A549 (cell line): ENCODE measurements at regions not wholly inside any gene's neighbourhood (a gene's known extent, or its start where the extent isn't known, plus 50 kb on each side); places are given as distances from the start of the nearest gene placed in this dataset.

Source experiments
- EP300 ChIP-seq, 2 experiments: fragments of >200 bp; sonication (Bioruptor Twin); formaldehyde crosslinking; IDR thresholded peaks; 2 replicates in 1 of 2; 3 replicates in 1 of 2; pipeline ENCODE4 v1.6.1; 2016 to 2017
- ESRRA ChIP-seq: fragments of 150-350 bp; IDR thresholded peaks from 2 replicates; pipeline ENCODE4 v1.6.1; 2014; ENCODE audit warnings: mild to moderate bottlenecking, low read length, borderline replicate concordance
- JUN ChIP-seq, 2 experiments: fragments of >200 bp; sonication (Bioruptor Twin); formaldehyde crosslinking; IDR thresholded peaks; 2 replicates in 1 of 2; 3 replicates in 1 of 2; pipeline ENCODE4 v1.6.1; 2016 to 2017
- MYC ChIP-seq: IDR thresholded peaks from 2 replicates; pipeline ENCODE4 v1.6.1; 2012; ENCODE audit warnings: mild to moderate bottlenecking, inconsistent platforms, low read length, improper control_type of control experiment, borderline replicate concordance
- POLR2A ChIP-seq: IDR thresholded peaks from 2 replicates; pipeline ENCODE4 v1.6.1; 2012; ENCODE audit warnings: mild to moderate bottlenecking, low read length
- REST ChIP-seq: fragments of 200-600 bp; sonication (generic); IDR thresholded peaks from 2 replicates; pipeline ENCODE4 v1.6.1; 2016; ENCODE audit warnings: antibody characterized with exemption, mild to moderate bottlenecking, moderate library complexity
- TF ChIP-seq, protein P1 (sequence below): fragments of >200 bp; sonication (Bioruptor Twin); formaldehyde crosslinking; IDR thresholded peaks from 3 replicates; pipeline ENCODE4 v1.5.1; 2016
- TF ChIP-seq, protein P2 (sequence below): fragments of >200 bp; sonication (Bioruptor Twin); formaldehyde crosslinking; IDR thresholded peaks from 3 replicates; pipeline ENCODE4 v1.6.1; 2016

DNA sequence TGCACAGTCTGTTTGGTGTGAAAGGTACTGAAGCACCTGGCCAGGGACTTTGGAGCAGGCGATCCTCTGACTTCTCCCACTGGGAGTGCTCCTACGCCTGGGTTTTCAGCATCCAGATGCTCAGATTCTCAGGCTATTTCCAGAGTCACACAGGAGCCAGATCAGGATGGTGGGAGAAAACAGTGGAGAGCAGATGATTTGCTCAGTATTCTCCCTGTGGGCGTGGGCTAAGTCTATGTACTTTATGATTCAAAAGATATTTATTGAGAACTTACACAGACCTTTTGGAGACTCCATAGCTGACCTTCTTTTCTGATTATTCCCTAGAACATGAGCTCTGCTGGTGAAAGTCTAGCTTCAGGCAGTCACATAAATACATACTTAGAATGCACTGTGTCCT lies 134.6 kb downstream of the TENT5C start:
- TF ChIP-seq, protein P1, sequence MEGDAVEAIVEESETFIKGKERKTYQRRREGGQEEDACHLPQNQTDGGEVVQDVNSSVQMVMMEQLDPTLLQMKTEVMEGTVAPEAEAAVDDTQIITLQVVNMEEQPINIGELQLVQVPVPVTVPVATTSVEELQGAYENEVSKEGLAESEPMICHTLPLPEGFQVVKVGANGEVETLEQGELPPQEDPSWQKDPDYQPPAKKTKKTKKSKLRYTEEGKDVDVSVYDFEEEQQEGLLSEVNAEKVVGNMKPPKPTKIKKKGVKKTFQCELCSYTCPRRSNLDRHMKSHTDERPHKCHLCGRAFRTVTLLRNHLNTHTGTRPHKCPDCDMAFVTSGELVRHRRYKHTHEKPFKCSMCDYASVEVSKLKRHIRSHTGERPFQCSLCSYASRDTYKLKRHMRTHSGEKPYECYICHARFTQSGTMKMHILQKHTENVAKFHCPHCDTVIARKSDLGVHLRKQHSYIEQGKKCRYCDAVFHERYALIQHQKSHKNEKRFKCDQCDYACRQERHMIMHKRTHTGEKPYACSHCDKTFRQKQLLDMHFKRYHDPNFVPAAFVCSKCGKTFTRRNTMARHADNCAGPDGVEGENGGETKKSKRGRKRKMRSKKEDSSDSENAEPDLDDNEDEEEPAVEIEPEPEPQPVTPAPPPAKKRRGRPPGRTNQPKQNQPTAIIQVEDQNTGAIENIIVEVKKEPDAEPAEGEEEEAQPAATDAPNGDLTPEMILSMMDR, result no peak
- TF ChIP-seq JUN (IDR thresholded peaks at IDR 0.05) (no peak), EP300 (IDR thresholded peaks at IDR 0.05) (no peak), POLR2A (no peak), ESRRA (no peak), REST (no peak), MYC (no peak)
- TF ChIP-seq, protein P2, sequence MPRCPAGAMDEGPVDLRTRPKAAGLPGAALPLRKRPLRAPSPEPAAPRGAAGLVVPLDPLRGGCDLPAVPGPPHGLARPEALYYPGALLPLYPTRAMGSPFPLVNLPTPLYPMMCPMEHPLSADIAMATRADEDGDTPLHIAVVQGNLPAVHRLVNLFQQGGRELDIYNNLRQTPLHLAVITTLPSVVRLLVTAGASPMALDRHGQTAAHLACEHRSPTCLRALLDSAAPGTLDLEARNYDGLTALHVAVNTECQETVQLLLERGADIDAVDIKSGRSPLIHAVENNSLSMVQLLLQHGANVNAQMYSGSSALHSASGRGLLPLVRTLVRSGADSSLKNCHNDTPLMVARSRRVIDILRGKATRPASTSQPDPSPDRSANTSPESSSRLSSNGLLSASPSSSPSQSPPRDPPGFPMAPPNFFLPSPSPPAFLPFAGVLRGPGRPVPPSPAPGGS, result no peak
